ENCODE measurements at regions not wholly inside any gene's neighbourhood (a gene's known extent, or its start where the extent isn't known, plus 50 kb on each side); places are given as distances from the start of the nearest gene placed in this dataset.

DNA sequence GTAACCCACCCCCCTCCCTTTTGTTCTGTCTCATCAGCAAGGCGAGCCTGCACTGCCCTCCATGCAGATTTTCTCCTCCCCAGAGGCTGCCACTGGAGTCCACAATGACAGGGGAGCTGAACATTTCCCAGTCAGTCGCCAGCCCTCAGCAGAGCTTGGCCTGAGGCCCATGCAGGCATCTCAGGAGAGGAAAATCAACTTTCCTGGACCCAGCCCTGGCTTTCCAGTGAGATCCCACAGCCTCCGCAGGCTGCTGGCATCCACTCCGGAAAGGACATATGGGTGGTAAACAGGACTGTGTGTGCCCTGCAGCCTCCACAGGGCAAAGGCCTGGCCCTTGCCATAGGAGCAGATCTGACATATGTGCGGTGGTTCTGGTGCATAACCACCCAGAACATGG, 253.8 kb downstream of the TNS1 start:
- no peak for DNase-seq
- Mint-ChIP-seq H3K27me3 (no peaks in the 10 kb centered on the region), H3K4me3 (no peak overlapping the region), H3K27ac (no peak overlapping the region), H3K9me3 (no peaks in the 10 kb centered on the region), H3K4me1 (ENCODE audit: low read depth) (no peaks in the 10 kb centered on the region), H3K36me3 (no peaks in the 10 kb centered on the region)
- intact Hi-C loops (cut with micrococcal nuclease): no loop called here
- ChIA-PET CTCF (no interaction called here), POLR2A (no interaction called here)

DNA sequence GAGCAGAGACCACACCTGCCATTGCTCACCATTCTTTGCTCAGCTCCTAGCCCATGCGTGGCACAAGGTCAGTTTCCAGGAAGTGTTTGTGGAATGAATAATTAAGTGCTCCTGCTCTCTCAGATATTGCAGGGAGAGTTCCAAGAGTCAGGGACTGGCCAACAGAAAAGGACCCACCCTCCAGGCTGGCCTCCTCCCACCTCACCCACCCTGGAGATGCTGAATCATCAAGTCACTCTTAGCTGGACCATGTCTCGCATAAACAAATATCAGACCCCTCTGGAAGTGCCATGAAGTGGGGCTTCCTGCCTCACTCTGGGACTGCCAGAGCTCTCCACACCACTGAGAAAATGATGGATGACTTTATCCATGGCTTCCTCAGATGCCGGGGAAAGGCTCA, 256.0 kb downstream of the TNS1 start:
- ChIA-PET CTCF (interaction anchor here (1.3 kb wide), 1 partner anchor 10 kb away, joined by 3 read pairs; no protein-coding TSS in a partner anchor), POLR2A (no interaction called here)
- Mint-ChIP-seq H3K9me3 (no peaks in the 10 kb centered on the region), H3K4me1 (ENCODE audit: low read depth) (no peaks in the 10 kb centered on the region), H3K4me3 (no peak overlapping the region), H3K27ac (no peak overlapping the region), H3K36me3 (no peaks in the 10 kb centered on the region), H3K27me3 (no peaks in the 10 kb centered on the region)
- intact Hi-C loops (cut with micrococcal nuclease): no loop called here
- DNase-seq: no peak

DNA sequence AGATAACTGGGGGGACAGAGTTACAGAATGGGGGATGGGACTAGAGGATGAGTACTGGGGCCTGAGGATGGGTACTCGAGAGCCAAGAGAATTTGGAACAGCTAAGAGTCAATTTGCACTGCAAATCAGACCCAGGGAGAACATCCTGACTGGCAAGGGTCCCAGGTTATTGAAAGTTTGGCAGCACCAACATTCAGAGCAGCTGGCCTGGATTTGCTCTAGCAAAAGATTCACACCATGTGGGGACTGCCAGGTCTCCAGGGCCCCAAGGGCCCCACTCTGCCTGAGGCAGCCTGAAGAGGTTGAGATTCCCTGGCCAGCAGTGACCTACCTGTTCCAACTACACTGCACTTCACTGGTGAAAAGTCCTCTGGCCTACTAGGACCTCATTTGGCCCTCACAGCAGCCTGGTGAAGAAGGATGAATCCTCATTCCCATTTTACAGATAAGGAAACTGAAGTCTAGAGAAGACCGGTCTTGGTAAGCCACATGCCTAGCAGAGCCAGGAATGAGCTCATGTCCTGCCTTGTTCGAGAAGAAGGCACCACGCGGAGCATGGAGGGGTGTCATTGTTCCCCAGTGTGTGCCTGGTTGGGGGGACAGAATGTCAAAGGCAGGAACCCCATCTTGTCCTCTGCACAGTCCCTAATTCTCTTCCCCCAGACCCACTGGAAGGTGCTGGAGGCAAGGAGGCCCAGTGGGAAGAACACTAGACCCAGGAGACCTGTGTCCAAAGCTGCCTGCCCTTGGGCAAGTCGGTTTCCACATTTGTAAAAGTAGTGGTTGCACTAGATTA, 258.6 kb downstream of the TNS1 start:
- no peaks in the 10 kb centered on the region for H3K4me1 Mint-ChIP-seq (ENCODE audit: low read depth)
- ChIA-PET POLR2A (no interaction called here), CTCF (no interaction called here)
- H3K9me3 Mint-ChIP-seq: no peaks in the 10 kb centered on the region
- intact Hi-C loops (cut with micrococcal nuclease): no loop called here
- H3K27ac Mint-ChIP-seq: no peak overlapping the region
- no peaks in the 10 kb centered on the region for H3K27me3 Mint-ChIP-seq
- no peak overlapping the region for H3K4me3 Mint-ChIP-seq
- H3K36me3 Mint-ChIP-seq: no peaks in the 10 kb centered on the region
- DNase-seq: no peak

DNA sequence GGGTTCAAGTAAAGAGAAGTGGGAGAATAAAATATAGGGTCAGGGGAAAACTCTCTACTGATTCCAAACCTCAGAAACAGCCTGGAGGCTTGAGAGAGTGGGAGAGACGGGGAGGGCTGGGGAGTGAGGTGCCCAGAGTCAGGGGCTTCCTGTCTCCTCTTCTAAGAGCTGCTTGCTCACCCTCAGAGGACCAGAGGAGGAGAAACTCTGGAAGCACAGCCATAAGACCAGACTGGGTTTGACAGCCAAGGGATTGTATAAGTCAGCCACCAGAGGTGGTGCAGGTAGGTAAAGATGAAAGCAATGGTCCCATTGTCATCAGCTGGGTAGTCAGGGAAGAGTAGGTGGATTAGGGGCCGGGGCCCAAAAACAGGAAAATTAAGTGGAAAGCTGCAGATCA, 259.4 kb downstream of the TNS1 start:
- Mint-ChIP-seq H3K9me3 (no peaks in the 10 kb centered on the region), H3K27me3 (no peaks in the 10 kb centered on the region), H3K27ac (no peak overlapping the region), H3K36me3 (no peaks in the 10 kb centered on the region), H3K4me3 (no peak overlapping the region), H3K4me1 (ENCODE audit: low read depth) (no peaks in the 10 kb centered on the region)
- intact Hi-C loops (cut with micrococcal nuclease): no loop called here
- POLR2A ChIA-PET: no interaction called here
- no peak for DNase-seq
- CTCF ChIA-PET: no interaction called here

DNA sequence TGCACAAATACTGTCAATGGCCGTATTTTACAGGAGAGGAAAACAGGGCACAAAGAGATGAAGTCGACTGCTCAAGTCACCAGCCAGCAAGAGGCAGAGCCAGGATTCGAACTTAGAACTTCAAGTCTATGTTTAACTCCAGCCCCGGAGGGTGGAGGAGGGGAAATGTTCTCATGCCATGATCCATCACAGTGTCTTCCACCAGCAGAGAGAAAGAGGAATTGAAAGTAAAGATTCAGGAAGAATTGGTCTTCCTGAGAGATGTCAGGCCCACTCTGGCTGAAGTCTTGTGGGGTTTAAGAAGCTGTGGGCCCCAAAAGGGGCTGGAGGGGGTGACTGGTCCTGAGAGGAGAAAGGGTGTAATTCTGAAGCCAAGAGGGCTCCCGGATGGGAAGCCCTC, 260.0 kb downstream of the TNS1 start:
- Mint-ChIP-seq H3K4me3 (no peak overlapping the region), H3K9me3 (no peaks in the 10 kb centered on the region), H3K4me1 (ENCODE audit: low read depth) (no peaks in the 10 kb centered on the region), H3K27me3 (no peaks in the 10 kb centered on the region), H3K27ac (no peak overlapping the region), H3K36me3 (no peaks in the 10 kb centered on the region)
- intact Hi-C loops (cut with micrococcal nuclease): no loop called here
- ChIA-PET POLR2A (no interaction called here), CTCF (no interaction called here)
- no peak for DNase-seq

DNA sequence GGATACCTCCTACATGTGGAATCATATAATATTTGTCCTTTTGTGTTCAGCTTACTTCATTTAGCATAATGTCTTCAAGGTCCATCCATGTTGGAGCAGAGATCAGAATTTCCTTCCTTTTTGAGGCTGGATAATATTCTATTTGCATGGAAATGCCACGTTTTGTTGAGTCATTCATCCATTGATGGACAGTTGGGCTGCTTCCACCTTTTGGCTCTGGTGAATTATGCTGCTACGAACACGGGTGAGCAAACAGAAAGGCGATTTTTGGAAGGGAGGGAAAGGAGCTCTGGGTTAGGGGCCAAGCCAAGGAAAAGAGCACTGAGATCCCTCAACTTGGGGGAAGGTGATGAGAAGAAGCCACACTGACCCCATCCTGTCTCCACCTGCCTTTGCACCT, 260.5 kb downstream of the TNS1 start:
- no peak for DNase-seq
- Mint-ChIP-seq H3K9me3 (no peaks in the 10 kb centered on the region), H3K36me3 (no peaks in the 10 kb centered on the region), H3K27ac (no peak overlapping the region), H3K27me3 (no peaks in the 10 kb centered on the region), H3K4me3 (no peak overlapping the region), H3K4me1 (ENCODE audit: low read depth) (no peaks in the 10 kb centered on the region)
- ChIA-PET CTCF (no interaction called here), POLR2A (no interaction called here)
- intact Hi-C loops (cut with micrococcal nuclease): no loop called here

DNA sequence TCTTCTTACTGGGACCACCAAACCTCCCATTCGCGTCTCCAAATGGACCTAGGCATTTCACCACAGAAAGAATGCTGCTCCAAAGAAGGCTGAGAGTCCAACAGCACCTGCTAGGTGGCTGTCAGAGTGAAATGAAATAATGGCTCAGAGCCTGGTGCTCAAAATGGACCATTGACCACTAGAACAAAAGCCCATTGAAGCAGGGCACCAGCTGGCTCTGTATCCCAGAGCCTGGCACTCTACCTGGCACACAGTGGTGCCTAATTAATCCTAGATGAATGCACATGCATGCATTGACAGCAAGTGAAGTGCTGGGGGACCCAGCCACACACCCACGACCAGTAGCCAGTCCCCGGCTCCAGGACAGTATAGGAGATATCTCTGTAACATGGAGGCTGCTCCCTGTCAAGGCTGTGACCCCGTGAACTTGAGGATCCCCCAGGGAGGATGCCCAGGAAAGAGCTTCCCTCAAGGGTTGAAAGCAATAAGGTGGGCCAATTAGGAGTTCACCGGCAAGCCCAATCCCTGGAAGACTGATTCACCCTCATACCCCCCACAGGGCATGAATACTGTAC, 261.3 kb downstream of the TNS1 start:
- POLR2A ChIA-PET: no interaction called here

DNA sequence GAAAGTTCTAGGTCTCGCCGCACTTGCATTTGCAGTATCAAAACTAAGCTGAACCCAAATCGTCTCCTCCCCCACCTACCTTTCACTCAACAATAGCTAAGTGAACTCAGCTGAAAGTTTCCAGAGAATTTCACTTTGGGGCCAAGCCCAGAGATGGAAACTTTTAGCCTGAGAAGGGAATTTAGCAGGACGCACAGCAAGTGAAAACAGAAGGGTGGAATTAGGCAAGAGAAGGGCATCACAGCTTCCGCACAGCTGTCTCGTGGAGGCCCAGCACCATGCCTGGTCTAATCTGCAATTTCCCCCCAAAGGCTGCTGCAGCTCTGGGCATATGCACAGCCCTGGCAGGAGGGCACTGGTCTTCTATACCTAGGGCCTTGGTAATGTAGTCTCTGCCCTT, 262.0 kb downstream of the TNS1 start:
- no peaks in the 10 kb centered on the region for H3K4me1 Mint-ChIP-seq (ENCODE audit: low read depth)
- H3K9me3 Mint-ChIP-seq: no peaks in the 10 kb centered on the region
- no peak overlapping the region for H3K4me3 Mint-ChIP-seq
- no peaks in the 10 kb centered on the region for H3K27me3 Mint-ChIP-seq
- CTCF ChIA-PET: interaction anchor here (0.7 kb wide), 1 partner anchor 26 kb away, joined by 3 read pairs; no protein-coding TSS in a partner anchor
- DNase-seq: no peak
- H3K36me3 Mint-ChIP-seq: no peaks in the 10 kb centered on the region
- intact Hi-C loops (cut with micrococcal nuclease): no loop called here
- H3K27ac Mint-ChIP-seq: no peak overlapping the region
- POLR2A ChIA-PET: no interaction called here

More for the DNA sequence above, 261.3 kb downstream of the TNS1 start:
- Mint-ChIP-seq H3K27me3 (no peaks in the 10 kb centered on the region), H3K4me3 (no peak overlapping the region), H3K4me1 (ENCODE audit: low read depth) (no peaks in the 10 kb centered on the region), H3K36me3 (no peaks in the 10 kb centered on the region), H3K9me3 (no peaks in the 10 kb centered on the region), H3K27ac (no peak overlapping the region)
- intact Hi-C loops (cut with micrococcal nuclease): no loop called here
- CTCF ChIA-PET: no interaction called here
- DNase-seq: no peak

DNA sequence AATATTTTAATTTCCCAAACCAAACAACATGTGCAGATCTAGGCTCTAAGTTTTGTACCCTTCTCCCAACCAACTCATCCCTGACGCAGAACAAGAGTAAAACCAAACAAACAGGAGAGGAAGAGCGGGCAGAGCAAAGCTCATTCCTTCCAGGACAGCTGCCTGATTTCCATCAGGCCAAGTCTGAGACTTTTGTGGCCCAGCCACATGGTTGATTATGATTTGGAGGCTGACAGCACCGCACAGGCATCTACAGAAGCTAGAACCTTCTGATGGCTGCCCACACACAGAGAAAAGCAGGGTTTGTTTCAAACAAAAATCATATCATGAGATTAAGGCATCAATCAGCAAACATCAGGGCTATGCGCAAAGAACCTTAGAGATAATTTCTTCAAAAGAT, 262.6 kb downstream of the TNS1 start:
- H3K27ac Mint-ChIP-seq: no peak overlapping the region
- H3K4me1 Mint-ChIP-seq (ENCODE audit: low read depth): peaks cover 4% of the 10 kb centered on the region
- ChIA-PET POLR2A (no interaction called here), CTCF (interaction anchor here (0.7 to 1.5 kb wide), 2 partner anchors 25 to 46 kb away, joined by 3 read pairs; no protein-coding TSS in a partner anchor)
- no peaks in the 10 kb centered on the region for H3K27me3 Mint-ChIP-seq
- no peaks in the 10 kb centered on the region for H3K36me3 Mint-ChIP-seq
- H3K9me3 Mint-ChIP-seq: no peaks in the 10 kb centered on the region
- H3K4me3 Mint-ChIP-seq: no peak overlapping the region
- intact Hi-C loops (cut with micrococcal nuclease): no loop called here
- no peak for DNase-seq

DNA sequence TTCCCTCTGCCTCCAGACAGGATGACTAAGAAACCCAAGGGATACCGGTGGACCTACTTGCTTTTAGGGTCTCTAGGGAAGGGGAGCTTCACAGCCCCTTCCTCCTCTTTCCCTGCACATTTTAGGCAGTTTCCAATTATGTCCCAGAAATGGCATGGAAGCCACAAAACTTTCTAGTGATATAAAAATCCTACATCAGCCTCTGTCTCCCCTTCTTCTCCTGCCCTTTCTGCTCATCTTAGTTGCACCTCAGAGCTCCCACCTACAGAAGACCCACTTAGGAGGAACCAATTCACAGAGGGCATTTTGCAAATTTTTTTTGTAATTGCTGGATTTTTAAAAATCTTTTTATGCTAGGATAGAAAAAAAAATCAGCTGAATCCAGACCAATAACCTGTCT, 263.1 kb downstream of the TNS1 start:
- Mint-ChIP-seq H3K9me3 (no peaks in the 10 kb centered on the region), H3K4me3 (no peak overlapping the region), H3K27me3 (no peaks in the 10 kb centered on the region), H3K4me1 (ENCODE audit: low read depth) (peaks cover 6% of the 10 kb centered on the region), H3K27ac (no peak overlapping the region), H3K36me3 (no peaks in the 10 kb centered on the region)
- DNase-seq: no peak
- ChIA-PET POLR2A (no interaction called here), CTCF (interaction anchor here (0.7 to 1.5 kb wide), 2 partner anchors 25 to 46 kb away, joined by 3 read pairs; no protein-coding TSS in a partner anchor)
- intact Hi-C loops (cut with micrococcal nuclease): no loop called here

DNA sequence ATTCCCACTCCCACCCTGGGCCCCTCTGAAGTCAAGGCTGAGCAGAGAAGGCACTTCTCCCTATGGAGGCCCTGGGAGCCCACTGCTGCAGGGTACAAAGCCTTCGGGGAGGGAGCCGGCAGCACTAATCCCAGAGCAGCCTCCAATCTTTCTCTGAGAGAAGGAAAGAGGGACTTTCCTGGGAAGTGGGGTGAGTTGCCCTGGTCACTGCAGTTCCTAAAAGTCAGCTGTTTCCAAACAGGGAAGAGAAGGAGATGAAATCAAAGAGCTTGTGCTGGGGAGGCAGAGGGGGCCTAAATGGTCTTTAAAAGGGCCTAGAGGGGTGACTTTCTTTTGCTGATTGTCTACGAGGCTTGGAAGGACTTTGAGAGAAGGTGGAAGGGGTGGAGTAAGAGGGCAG, 264.7 kb downstream of the TNS1 start:
- H3K36me3 Mint-ChIP-seq: no peaks in the 10 kb centered on the region
- H3K27ac Mint-ChIP-seq: no peak overlapping the region
- no peaks in the 10 kb centered on the region for H3K9me3 Mint-ChIP-seq
- peaks cover 9% of the 10 kb centered on the region for H3K4me1 Mint-ChIP-seq (ENCODE audit: low read depth)
- DNase-seq: no peak
- no peak overlapping the region for H3K4me3 Mint-ChIP-seq
- no peaks in the 10 kb centered on the region for H3K27me3 Mint-ChIP-seq
- CTCF ChIA-PET: no interaction called here
- intact Hi-C loops (cut with micrococcal nuclease): no loop called here
- POLR2A ChIA-PET: no interaction called here

DNA sequence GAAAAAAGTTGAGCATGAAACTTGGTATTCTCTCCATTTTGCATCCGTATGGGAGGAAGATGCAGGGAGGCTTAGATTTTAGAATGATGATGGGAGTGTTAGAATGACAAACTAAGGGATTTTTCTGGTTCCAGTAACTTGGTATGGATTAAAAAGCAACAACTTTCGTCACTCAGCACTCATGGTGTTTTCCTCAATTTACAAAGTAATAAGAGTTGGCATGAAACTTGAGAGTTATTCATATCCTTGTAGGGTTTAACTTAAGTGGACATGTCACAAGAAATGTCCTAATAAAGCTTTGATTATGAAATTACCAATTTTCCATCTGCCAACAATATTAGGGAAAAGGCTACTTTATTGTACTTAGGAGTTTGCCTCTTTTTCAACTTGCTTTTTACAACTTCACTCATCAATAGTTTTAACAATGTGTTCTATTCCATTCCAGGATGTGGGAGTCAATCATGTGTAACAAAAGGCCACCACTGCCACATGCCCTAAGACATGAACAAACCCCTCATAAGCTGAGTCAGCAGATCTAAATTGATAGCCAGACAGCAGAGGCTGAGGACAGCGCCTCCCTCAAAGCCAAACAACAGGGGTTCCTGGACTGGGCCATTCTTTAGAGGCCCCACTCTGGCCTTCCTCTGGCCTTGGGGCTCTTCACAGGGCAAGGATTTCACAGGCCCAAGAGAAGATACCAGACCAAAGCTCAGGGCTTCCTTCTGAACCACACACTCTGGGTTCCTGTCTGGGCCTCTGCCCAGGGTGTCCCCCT, 265.8 kb downstream of the TNS1 start:
- H3K9me3 Mint-ChIP-seq: no peaks in the 10 kb centered on the region
- H3K27me3 Mint-ChIP-seq: no peaks in the 10 kb centered on the region
- no peaks in the 10 kb centered on the region for H3K36me3 Mint-ChIP-seq
- ChIA-PET POLR2A (no interaction called here), CTCF (no interaction called here)
- intact Hi-C loops (cut with micrococcal nuclease): no loop called here
- DNase-seq: no peak
- no peak overlapping the region for H3K27ac Mint-ChIP-seq
- H3K4me1 Mint-ChIP-seq (ENCODE audit: low read depth): peaks cover 9% of the 10 kb centered on the region
- H3K4me3 Mint-ChIP-seq: no peak overlapping the region

All from activated CD4-positive, alpha-beta memory T cell treated with anti-CD3 and anti-CD28 coated beads for 36 hours (primary cell).